AG10803 (cell line): ENCODE measurements at regions not wholly inside any gene's neighbourhood (a gene's known extent, or its start where the extent isn't known, plus 50 kb on each side); places are given as distances from the start of the nearest gene placed in this dataset.

Experiments used
- DNase-seq: peaks from one replicate; pipeline ENCODE4 v3.0.0; 2010; ENCODE audit warnings: low read depth
- H3K4me3 ChIP-seq: 2 replicates; pipeline ENCODE4 v1.5.1; 2011; ENCODE audit warnings: mild to moderate bottlenecking, low read length, control low read depth
- CTCF ChIP-seq: conservative IDR thresholded peaks from 2 replicates; pipeline ENCODE4 v1.5.1; 2011; ENCODE audit warnings: mild to moderate bottlenecking, low read length, control low read depth, inconsistent platforms

GRCh38 chr2:240280621-240281020, 140.2 kb upstream of the OTOS start:
- TF ChIP-seq CTCF = no peak
- no peak overlapping the region for H3K4me3 ChIP-seq
- DNase-seq = no peak

GRCh38 chr2:240284503-240285259, 144.2 kb upstream of the OTOS start:
- no peak overlapping the region for H3K4me3 ChIP-seq
- no peak for DNase-seq
- TF ChIP-seq CTCF = no peak

- no peak for TF ChIP-seq CTCF
- no peak overlapping the region for H3K4me3 ChIP-seq
These were observed 145.3 kb upstream of the OTOS start for GRCh38 chr2:240285725-240286124.

GRCh38 chr2:240286596-240286995, 146.1 kb upstream of the OTOS start:
- H3K4me3 ChIP-seq = no peak overlapping the region
- no peak for TF ChIP-seq CTCF
- DNase-seq = no peak

More at GRCh38 chr2:240285725-240286124, 145.3 kb upstream of the OTOS start:
- DNase-seq = no peak

- TF ChIP-seq CTCF = no peak
- DNase-seq = no peak
- H3K4me3 ChIP-seq = no peak overlapping the region
These were observed 146.6 kb upstream of the OTOS start for GRCh38 chr2:240287011-240287410.

- no peak for TF ChIP-seq CTCF
- DNase-seq = no peak
- no peak overlapping the region for H3K4me3 ChIP-seq
These were observed 147.1 kb upstream of the OTOS start for GRCh38 chr2:240287496-240288086.

GRCh38 chr2:240288087-240288521, 147.4 kb upstream of the GPC1 start:
- H3K4me3 ChIP-seq = no peak overlapping the region
- no peak for TF ChIP-seq CTCF
- DNase-seq = no peak
